GM19351 (cell line): ENCODE measurements at regions not wholly inside any gene's neighbourhood (a gene's known extent, or its start where the extent isn't known, plus 50 kb on each side); places are given as distances from the start of the nearest gene placed in this dataset.

Experiments used
- ATAC-seq: cut with Tn5 transposase; IDR thresholded peaks from one replicate; pipeline ENCODE4 v1.9.1; 2021; ENCODE audit warnings: mild to moderate bottlenecking, moderate library complexity; ENCODE audit not compliant: unreplicated experiment

DNA sequence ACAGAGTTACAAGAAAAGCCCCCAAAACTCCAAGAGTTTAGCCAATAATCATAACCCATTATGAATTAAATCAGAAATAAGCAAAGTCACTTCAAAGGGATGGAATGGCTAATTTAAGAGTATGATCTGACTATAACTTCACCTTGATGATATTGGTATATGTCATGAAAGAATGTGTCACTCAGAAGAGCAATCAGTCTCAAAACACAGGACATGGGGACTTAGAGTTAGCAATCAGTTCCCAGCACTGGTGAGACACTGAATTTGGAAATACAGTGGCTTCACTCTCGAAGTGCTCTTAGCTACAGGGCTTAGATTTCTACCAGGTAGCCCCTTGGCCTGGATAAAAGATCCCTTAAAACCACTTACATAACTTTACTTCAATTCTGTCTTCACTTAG is 65.7 kb upstream of the EXOC1L start:
- ATAC-seq, result no peak

DNA sequence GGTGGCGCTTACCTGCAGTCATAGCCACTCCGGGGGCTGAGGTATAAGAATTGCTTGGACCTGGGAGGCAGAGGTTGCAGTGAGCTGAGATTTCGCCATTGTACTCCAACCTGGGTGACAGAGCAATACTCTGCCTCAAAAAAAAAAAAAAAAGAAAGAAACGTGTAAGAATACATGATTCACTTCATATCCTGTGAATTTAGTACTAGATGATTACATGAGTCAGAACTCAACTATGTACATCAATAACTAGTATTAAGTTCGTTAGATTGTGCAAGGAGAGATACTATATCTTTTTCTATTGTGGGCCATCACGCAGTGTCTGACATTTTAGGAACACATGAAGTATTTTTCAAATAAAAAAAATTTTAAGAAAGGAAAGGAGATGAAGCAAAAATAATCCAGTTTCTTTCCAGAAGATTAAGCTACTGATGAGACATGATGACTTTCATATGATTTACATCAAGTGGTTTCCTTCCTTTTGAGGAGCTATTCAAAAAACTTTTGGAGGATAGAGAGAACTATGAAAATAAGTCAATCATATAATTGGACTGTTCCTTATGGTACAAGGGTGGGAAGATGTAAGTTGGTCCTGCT is 64.7 kb upstream of the EXOC1L start:
- no peak for ATAC-seq

DNA sequence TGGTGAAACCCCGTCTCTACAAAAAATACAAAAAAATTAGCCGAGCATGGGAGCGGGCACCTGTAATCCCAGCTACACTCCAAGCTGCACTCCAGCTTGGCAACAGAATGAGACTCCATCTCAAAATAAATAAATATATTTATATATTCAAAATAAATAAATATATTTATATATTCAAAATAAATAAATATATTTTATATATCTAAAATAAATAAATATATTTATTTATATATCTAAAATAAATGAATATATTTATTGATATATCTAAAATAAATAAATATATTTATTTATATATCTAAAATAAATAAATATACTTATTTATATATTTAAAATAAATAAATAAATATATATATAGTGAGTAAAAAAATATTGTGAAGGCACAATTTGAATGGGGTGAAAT is 63.4 kb upstream of the EXOC1L start:
- ATAC-seq, result no peak

DNA sequence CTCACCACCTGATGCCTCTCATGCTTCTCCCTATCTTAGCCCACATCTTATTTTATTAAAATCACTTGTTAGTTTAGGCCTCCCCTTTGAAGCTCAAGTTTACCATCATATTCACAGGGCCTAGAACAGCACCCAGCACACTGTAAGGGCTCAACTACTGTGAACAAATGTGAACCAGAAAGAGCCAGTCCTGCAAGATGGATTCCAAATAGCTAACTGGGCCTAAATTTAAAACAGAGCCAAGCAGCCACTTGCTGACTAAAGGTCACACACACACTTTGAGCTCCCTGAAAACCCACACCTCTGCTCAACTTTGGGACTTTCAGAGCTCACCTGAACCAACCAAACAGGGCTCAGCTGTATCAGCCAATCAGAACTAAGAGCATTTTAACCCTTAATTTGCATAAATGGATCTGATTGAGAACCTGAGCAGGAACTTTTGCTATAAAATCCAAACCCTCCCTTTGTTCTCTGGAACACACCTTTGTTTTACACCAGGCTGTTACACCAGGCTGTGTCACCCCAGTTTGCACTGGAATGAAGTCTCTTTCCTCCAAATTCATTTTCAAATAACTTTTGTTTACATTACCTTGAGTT is 62.1 kb upstream of the EXOC1L start:
- ATAC-seq, result no peak

DNA sequence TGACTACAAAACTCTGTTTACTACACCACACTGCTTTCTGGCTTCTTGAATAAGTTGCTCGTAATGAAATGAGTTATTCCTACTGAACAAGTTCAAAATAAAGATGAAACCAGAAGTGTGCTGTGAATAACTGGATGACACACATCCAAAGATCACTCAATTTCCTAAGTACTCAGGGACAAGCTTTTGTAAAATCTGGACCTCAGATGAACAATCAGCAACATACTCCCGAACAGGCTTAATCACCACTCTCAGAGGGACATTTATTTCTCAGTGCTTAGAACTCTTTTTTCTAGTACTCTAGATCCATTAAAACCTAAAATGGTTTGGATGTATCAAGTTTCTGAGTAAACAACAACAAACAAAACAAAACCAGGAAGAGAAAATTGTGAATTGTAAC is 61.5 kb upstream of the EXOC1L start:
- ATAC-seq, result no peak

DNA sequence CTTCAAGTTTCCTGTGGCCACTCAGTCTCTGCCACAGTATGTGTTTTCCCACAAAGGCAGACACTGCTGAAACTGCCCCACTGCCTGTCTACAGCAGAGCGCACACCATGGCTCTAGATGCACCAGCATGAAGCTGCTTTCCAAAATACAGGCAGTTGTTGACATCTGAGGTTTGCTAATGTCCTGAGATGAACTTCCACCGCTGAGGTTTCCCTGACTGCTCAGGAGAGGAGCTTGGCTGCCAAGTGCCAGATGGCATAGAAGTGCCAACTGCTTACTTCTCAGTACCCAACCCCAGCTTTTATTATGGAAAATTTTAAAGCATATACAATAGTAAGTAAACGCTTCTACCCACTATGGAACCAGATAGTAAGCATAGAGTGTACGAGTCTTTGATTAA is 61.0 kb upstream of the EXOC1L start:
- ATAC-seq, result no peak

DNA sequence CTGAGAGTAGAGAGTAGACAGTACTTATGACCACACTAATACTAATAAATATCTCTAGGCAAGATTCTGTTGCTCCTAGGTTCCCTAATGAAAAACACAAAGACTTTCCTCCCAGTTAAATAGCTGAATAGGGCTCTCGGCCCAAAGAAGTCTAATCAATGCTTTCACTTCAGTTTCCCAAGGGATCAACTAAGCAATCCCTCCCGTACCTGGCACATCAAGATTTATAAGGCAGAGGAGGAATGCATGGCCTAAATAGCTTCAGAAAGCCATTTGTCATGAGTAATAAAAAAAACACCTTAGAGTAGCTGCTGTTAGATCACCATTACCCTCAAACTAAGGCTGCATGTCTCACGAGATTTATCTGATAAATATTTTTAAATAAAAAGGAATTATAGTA is 56.8 kb upstream of the EXOC1L start:
- no peak for ATAC-seq

DNA sequence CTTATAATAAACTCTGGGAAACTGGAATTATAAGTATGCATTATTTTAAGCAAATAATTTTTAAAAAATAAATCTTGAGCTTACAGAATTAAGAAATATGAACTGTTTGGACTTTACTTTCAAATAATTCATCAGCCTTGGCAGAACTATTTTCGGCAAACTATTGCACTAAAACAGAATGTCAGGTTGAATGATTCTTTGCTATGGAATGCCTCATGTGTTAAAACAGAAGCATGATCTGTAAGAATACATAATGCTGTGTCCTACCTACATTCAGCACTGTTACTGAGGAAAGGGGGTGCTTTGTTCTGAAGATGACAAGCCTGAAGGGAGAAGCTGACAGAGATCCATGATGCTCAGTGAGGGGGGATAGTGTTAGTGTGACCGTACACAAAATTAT is 55.6 kb upstream of the EXOC1L start:
- ATAC-seq, result no peak

DNA sequence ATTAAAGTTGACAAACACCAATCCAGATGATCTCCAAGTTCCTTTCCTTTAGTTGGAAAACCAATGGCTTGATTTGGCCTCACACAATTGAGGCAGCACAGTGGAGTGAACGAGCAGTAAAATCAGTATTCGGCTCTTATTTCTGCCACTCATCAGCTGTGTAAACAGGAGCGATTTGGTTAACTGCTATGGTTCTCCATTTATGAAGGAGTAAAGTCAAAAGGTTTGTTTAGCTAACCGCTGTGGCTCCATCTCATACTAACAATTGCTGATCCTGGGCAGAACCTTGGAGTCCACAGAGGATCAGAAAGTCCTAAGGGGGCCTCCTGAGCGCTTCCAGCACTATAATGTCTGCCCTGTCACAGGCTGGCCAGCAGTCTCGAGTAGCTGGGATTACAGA is 54.5 kb upstream of the EXOC1L start:
- ATAC-seq, result no peak

DNA sequence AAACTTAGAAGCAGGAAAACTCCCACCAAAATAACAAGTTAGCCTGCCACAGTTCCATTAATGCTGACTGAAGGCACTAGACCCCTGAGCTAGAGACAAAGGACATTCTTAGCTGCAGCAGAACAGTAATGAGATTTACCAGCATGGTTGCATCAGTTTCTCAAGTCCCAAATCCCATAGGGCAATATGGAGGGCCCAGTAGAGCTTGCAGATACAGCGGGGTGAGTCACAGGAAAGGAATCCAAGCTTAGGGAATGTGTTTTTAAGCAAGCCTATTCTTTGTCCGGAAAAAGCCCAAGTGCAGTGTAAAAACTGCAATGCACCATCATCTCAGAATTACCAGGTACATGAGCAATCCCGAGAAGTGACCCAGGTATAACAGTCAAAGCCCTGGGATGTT is 51.3 kb upstream of the EXOC1L start:
- ATAC-seq, result no peak
